Endothelial cell of umbilical vein (primary cell): ENCODE measurements at regions not wholly inside any gene's neighbourhood (a gene's known extent, or its start where the extent isn't known, plus 50 kb on each side); places are given as distances from the start of the nearest gene placed in this dataset.

Experiments
- EZH2 ChIP-seq: IDR thresholded peaks from 2 replicates; pipeline ENCODE4 v1.6.1; 2012; ENCODE audit warnings: borderline replicate concordance, low read depth, mild to moderate bottlenecking, moderate library complexity, low read length, inconsistent platforms; ENCODE audit not compliant: severe bottlenecking
- GATA2 ChIP-seq: IDR thresholded peaks from 2 replicates; pipeline ENCODE4 v1.7.0; 2011; ENCODE audit warnings: low read depth, mild to moderate bottlenecking, moderate library complexity, mixed read lengths, low read length; ENCODE audit not compliant: insufficient read length, insufficient read depth
- JUN ChIP-seq: IDR thresholded peaks from 2 replicates; pipeline ENCODE4 v1.6.1; 2011; ENCODE audit warnings: borderline replicate concordance, low read depth; ENCODE audit not compliant: insufficient read length, insufficient read depth
- POLR2AphosphoS5 ChIP-seq: IDR thresholded peaks from 2 replicates; pipeline ENCODE4 v1.6.1; 2012; ENCODE audit warnings: low read depth, mild to moderate bottlenecking, control low read depth, low read length, moderate library complexity; ENCODE audit not compliant: insufficient read depth
- TF ChIP-seq, protein P1 (sequence below): IDR thresholded peaks from 2 replicates; pipeline ENCODE4 v1.6.1; 2011; ENCODE audit not compliant: insufficient read depth, insufficient read length
- TF ChIP-seq, protein P2 (sequence below), 2 donors: IDR thresholded peaks; 1 replicate in 1 of 2; 2 replicates in 1 of 2; pipeline ENCODE4 v1.5.1; 2011; ENCODE audit warnings: low read length in 2 of 2, mild to moderate bottlenecking in 2 of 2, moderate library complexity in 2 of 2, control low read depth in 1 of 2, inconsistent platforms in 1 of 2, low read depth in 1 of 2; ENCODE audit not compliant: insufficient read depth in 1 of 2; ENCODE audit errors: extremely low read depth in 1 of 2

DNA sequence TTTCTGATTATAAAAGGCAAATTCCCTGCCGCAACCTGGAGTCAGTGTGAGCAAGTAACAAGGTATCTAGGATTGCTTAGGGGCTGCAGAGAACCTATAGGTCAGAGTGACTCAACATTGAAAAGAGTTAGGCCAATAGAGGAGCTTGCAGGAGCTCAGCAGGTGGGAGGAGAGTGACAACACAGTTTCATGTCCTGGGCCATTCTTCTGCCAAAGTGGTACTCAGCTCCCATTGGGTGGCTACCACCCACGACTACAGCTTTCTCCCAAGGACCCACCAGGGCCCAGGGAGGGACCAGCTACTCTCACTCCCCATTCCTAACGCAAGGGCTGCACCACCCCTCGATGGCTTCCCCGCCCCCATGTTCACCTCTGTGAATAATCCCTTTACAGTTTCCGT lies 86.7 kb upstream of the SPATA31C2 start:
- TF ChIP-seq GATA2 = no peak
- no peak for TF ChIP-seq JUN
- no peak for TF ChIP-seq POLR2AphosphoS5
- TF ChIP-seq, protein P1, sequence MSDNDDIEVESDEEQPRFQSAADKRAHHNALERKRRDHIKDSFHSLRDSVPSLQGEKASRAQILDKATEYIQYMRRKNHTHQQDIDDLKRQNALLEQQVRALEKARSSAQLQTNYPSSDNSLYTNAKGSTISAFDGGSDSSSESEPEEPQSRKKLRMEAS = no peak
- no peak for TF ChIP-seq EZH2
- TF ChIP-seq, protein P2, sequence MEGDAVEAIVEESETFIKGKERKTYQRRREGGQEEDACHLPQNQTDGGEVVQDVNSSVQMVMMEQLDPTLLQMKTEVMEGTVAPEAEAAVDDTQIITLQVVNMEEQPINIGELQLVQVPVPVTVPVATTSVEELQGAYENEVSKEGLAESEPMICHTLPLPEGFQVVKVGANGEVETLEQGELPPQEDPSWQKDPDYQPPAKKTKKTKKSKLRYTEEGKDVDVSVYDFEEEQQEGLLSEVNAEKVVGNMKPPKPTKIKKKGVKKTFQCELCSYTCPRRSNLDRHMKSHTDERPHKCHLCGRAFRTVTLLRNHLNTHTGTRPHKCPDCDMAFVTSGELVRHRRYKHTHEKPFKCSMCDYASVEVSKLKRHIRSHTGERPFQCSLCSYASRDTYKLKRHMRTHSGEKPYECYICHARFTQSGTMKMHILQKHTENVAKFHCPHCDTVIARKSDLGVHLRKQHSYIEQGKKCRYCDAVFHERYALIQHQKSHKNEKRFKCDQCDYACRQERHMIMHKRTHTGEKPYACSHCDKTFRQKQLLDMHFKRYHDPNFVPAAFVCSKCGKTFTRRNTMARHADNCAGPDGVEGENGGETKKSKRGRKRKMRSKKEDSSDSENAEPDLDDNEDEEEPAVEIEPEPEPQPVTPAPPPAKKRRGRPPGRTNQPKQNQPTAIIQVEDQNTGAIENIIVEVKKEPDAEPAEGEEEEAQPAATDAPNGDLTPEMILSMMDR (IDR thresholded peaks at IDR 0.05; ENCODE audit: extremely low read depth in 1 of 2, insufficient read depth in 1 of 2, low read depth in 1 of 2, low read length in 2 of 2) = no peak
